ENCODE measurements at regions not wholly inside any gene's neighbourhood (a gene's known extent, or its start where the extent isn't known, plus 50 kb on each side); places are given as distances from the start of the nearest gene placed in this dataset.

DNA sequence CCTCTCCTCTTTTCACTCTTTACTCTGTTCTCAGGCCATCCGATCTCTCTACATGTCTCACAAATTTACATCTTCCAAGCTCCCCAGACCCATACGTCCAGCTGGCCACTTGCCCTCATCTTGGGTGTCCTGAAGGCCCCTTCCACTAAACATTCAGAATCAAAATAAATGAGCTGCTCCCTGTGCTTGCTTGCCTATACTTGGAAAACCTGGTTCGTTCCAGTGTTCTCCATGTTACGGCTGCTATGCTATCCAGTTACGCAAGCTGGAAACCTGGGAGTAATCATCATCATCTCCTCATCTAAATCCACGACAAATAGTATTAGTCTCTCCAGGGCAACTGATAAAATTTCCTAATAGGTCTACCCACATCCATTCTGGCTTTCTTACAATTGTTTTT, 165.0 kb upstream of the FBXL17 start:
- no peak for TF ChIP-seq EZH2 (IDR thresholded peaks at IDR 0.05)
- TF ChIP-seq CEBPB (IDR thresholded peaks at IDR 0.05; ENCODE audit: low read depth) = no peak
- TF ChIP-seq, protein P1, sequence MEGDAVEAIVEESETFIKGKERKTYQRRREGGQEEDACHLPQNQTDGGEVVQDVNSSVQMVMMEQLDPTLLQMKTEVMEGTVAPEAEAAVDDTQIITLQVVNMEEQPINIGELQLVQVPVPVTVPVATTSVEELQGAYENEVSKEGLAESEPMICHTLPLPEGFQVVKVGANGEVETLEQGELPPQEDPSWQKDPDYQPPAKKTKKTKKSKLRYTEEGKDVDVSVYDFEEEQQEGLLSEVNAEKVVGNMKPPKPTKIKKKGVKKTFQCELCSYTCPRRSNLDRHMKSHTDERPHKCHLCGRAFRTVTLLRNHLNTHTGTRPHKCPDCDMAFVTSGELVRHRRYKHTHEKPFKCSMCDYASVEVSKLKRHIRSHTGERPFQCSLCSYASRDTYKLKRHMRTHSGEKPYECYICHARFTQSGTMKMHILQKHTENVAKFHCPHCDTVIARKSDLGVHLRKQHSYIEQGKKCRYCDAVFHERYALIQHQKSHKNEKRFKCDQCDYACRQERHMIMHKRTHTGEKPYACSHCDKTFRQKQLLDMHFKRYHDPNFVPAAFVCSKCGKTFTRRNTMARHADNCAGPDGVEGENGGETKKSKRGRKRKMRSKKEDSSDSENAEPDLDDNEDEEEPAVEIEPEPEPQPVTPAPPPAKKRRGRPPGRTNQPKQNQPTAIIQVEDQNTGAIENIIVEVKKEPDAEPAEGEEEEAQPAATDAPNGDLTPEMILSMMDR (IDR thresholded peaks at IDR 0.05 in 2 of 3, conservative IDR thresholded peaks at IDR 0.05 in 1 of 3; ENCODE audit: borderline replicate concordance in 1 of 3, insufficient read depth in 1 of 3, low read depth in 2 of 3, low read length in 2 of 3) = no peak
- no peak for TF ChIP-seq POLR2A (IDR thresholded peaks at IDR 0.05; ENCODE audit: borderline replicate concordance, extremely low read depth, insufficient read depth, insufficient read length)
- TF ChIP-seq, protein P2, sequence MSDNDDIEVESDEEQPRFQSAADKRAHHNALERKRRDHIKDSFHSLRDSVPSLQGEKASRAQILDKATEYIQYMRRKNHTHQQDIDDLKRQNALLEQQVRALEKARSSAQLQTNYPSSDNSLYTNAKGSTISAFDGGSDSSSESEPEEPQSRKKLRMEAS (IDR thresholded peaks at IDR 0.05) = no peak
- TF ChIP-seq POLR2AphosphoS5 (IDR thresholded peaks at IDR 0.05; ENCODE audit: low read depth, low read length) = no peak
- no peak for TF ChIP-seq SIN3A (IDR thresholded peaks at IDR 0.05; ENCODE audit: low read depth)
- TF ChIP-seq SRF (IDR thresholded peaks at IDR 0.05; ENCODE audit: low read depth) = no peak
- no peak for TF ChIP-seq YY1 (IDR thresholded peaks at IDR 0.05; ENCODE audit: extremely low read depth, insufficient replicate concordance, low read depth, low read length)
- TF ChIP-seq FOSL1 (IDR thresholded peaks at IDR 0.05; ENCODE audit: low read depth) = no peak
